ENCODE measurements at regions not wholly inside any gene's neighbourhood (a gene's known extent, or its start where the extent isn't known, plus 50 kb on each side); places are given as distances from the start of the nearest gene placed in this dataset.

DNA sequence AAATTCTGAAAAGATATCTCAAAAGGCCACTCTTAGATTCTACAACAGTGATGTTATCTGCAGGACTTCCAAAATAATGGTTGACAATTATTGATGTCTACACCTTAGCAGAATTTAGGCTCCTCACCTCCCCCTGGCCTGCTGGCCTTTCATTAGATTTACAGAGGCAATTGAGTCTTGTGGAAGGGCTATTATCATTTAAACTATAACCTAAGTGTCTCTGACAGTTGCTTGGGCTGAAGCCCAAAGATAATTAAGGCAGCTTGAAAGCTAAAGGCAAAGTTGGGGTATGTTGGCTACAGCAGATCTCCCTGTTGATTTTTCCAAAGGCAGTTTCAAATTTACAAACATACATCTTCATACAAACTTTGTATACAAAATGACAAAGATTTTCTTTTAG, 912.3 kb downstream of the TAF11L14 start:
- Histone ChIP-seq H3K9me3 (replicated peaks) (peaks cover 37% of the 10 kb centered on the region), H3K36me3 (no peaks in the 10 kb centered on the region), H3K27me3 (ENCODE audit: low read depth) (no peaks in the 10 kb centered on the region), H3K27ac (replicated peaks) (no peak overlapping the region), H3K4me1 (no peaks in the 10 kb centered on the region), H3K4me3 (no peak overlapping the region)
- intact Hi-C loops (cut with micrococcal nuclease): no loop called here
- TF ChIP-seq, protein P1, sequence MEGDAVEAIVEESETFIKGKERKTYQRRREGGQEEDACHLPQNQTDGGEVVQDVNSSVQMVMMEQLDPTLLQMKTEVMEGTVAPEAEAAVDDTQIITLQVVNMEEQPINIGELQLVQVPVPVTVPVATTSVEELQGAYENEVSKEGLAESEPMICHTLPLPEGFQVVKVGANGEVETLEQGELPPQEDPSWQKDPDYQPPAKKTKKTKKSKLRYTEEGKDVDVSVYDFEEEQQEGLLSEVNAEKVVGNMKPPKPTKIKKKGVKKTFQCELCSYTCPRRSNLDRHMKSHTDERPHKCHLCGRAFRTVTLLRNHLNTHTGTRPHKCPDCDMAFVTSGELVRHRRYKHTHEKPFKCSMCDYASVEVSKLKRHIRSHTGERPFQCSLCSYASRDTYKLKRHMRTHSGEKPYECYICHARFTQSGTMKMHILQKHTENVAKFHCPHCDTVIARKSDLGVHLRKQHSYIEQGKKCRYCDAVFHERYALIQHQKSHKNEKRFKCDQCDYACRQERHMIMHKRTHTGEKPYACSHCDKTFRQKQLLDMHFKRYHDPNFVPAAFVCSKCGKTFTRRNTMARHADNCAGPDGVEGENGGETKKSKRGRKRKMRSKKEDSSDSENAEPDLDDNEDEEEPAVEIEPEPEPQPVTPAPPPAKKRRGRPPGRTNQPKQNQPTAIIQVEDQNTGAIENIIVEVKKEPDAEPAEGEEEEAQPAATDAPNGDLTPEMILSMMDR (IDR thresholded peaks at IDR 0.05; ENCODE audit: borderline replicate concordance): no peak
- DNase-seq: no peak

DNA sequence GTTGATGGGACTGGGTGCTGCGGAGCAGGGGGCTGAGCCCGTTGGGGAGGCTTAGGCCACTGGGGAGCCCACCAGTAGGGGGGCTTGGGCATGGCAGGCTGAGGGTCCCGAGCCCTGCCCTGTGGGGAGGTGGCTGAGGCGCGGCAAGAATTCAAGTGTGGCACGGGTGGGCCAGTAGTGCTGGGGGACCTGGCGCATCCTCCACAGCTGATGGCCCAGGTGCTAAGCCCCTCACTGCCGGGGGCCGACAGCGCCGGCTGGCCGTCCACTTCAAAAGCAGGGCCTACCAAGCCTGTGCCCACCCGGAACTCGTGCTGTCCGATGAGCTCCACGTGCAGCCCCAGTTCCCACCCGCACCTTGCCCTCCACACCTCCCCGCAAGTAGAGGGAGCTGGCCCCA, 917.5 kb downstream of the TAF11L14 start:
- TF ChIP-seq, protein P1 (IDR thresholded peaks at IDR 0.05; ENCODE audit: borderline replicate concordance): no peak
- H3K27ac ChIP-seq (replicated peaks): no peak overlapping the region
- intact Hi-C loops (cut with micrococcal nuclease): no loop called here
- H3K9me3 ChIP-seq (replicated peaks): peaks cover 51% of the 10 kb centered on the region
- no peaks in the 10 kb centered on the region for H3K36me3 ChIP-seq
- DNase-seq: no peak
- no peaks in the 10 kb centered on the region for H3K27me3 ChIP-seq (ENCODE audit: low read depth)
- no peak overlapping the region for H3K4me3 ChIP-seq
- H3K4me1 ChIP-seq: no peaks in the 10 kb centered on the region

DNA sequence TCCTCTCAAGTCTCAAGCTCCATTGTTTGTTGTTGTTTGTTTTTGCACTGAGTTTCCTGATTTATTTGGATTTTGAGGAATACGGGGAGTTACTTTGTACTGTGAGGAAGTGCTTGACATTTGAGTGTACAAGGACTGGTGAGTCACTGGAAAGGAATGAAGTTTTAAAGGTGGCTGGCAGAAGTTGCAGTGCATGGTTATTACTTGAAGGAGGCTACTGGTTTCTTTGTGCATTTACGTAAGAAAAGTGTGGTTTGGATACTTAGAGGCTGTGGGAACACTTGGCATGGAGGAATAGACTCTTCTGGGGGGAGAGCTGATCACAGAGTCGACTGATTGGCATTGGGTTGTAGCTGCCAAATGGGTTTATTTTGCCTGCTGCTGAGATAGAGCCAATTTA, 919.0 kb downstream of the TAF11L14 start:
- no peak overlapping the region for H3K4me3 ChIP-seq
- no peaks in the 10 kb centered on the region for H3K36me3 ChIP-seq
- H3K27ac ChIP-seq (replicated peaks): no peak overlapping the region
- no peak for DNase-seq
- intact Hi-C loops (cut with micrococcal nuclease): no loop called here
- H3K27me3 ChIP-seq (ENCODE audit: low read depth): no peaks in the 10 kb centered on the region
- TF ChIP-seq, protein P1 (IDR thresholded peaks at IDR 0.05; ENCODE audit: borderline replicate concordance): no peak
- peaks cover 37% of the 10 kb centered on the region for H3K9me3 ChIP-seq (replicated peaks)
- no peaks in the 10 kb centered on the region for H3K4me1 ChIP-seq

DNA sequence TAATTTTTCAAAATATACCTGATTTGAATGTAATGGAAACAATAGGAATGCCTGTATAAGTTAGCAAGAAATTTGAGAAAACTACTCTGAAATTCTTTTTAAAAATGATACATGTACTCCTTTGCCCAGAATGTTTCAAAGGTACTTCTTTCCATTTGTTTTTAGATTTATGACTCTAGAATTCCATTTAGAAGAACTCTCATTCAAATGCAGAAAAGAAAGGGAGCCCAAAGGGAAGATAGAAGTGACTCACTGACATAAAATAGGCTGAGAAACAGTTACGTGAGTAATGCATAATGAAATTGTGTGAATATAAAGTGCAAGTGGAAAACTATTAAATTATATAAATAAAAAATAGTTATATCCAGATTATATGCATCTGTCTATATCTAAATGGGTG, 926.3 kb downstream of the TAF11L14 start:
- no peak for DNase-seq
- Histone ChIP-seq H3K4me3 (no peak overlapping the region), H3K27ac (replicated peaks) (no peak overlapping the region), H3K36me3 (no peaks in the 10 kb centered on the region), H3K4me1 (no peaks in the 10 kb centered on the region), H3K27me3 (ENCODE audit: low read depth) (no peaks in the 10 kb centered on the region), H3K9me3 (replicated peaks) (no peaks in the 10 kb centered on the region)
- TF ChIP-seq, protein P1 (IDR thresholded peaks at IDR 0.05; ENCODE audit: borderline replicate concordance): no peak
- intact Hi-C loops (cut with micrococcal nuclease): no loop called here

DNA sequence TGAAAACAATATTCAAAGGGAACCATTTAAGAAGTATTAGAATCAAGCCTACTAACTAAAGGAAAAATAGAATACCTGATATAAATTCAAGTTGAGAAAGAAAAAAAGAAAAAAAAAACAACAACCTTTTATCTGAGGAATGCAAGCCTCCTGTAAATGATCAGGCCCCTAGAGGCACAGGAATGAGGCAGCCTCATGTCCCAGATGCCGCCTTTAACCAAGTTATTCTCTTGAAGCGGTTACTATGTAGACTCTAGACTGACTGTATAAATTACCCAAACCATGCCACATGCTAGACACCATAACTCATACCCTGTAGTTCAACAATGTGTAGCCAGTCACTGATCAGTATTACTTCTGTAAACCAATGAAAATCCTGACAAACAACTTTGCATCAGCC, 929.6 kb downstream of the TAF11L14 start:
- Histone ChIP-seq H3K4me3 (no peak overlapping the region), H3K36me3 (no peaks in the 10 kb centered on the region), H3K4me1 (no peaks in the 10 kb centered on the region), H3K9me3 (replicated peaks) (no peaks in the 10 kb centered on the region), H3K27ac (replicated peaks) (no peak overlapping the region), H3K27me3 (ENCODE audit: low read depth) (no peaks in the 10 kb centered on the region)
- intact Hi-C loops (cut with micrococcal nuclease): no loop called here
- TF ChIP-seq, protein P1 (IDR thresholded peaks at IDR 0.05; ENCODE audit: borderline replicate concordance): no peak
- no peak for DNase-seq

DNA sequence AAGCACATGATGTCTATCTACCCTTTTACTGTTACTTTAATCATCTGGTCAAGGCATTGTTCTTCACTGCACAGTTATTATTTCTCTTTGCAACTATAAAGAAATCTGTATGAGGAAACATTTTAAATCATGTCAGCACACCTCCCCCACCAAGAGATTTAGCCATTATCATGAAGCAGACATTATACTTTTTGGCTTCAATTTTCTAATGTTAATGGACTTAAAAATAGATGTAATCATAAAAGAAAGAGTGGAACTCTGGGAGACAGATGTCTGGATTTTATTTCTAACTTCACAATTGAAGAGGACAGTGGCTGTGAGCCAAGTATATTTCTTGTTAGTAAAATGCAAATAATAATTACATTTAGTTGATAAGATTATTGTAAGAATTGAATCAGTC, 932.4 kb downstream of the TAF11L14 start:
- TF ChIP-seq, protein P1 (IDR thresholded peaks at IDR 0.05; ENCODE audit: borderline replicate concordance): no peak
- Histone ChIP-seq H3K36me3 (no peaks in the 10 kb centered on the region), H3K4me3 (no peak overlapping the region), H3K9me3 (replicated peaks) (peaks cover 9% of the 10 kb centered on the region), H3K27ac (replicated peaks) (no peak overlapping the region), H3K27me3 (ENCODE audit: low read depth) (no peaks in the 10 kb centered on the region), H3K4me1 (no peaks in the 10 kb centered on the region)
- DNase-seq: no peak
- intact Hi-C loops (cut with micrococcal nuclease): no loop called here

Measured in left ventricle myocardium inferior (tissue), 1 donor.